GM10266 (cell line): ENCODE measurements at regions not wholly inside any gene's neighbourhood (a gene's known extent, or its start where the extent isn't known, plus 50 kb on each side); places are given as distances from the start of the nearest gene placed in this dataset.

Source experiments
- DNase-seq: peaks from one replicate; pipeline ENCODE4 v3.0.0; 2012; ENCODE audit errors: extremely low spot score
- TF ChIP-seq, protein P1 (sequence below): IDR thresholded peaks from 2 replicates; pipeline ENCODE4 v1.5.1; 2012; ENCODE audit warnings: mild to moderate bottlenecking, low read depth; ENCODE audit not compliant: control insufficient read depth, insufficient read depth; ENCODE audit errors: missing control alignments

DNA sequence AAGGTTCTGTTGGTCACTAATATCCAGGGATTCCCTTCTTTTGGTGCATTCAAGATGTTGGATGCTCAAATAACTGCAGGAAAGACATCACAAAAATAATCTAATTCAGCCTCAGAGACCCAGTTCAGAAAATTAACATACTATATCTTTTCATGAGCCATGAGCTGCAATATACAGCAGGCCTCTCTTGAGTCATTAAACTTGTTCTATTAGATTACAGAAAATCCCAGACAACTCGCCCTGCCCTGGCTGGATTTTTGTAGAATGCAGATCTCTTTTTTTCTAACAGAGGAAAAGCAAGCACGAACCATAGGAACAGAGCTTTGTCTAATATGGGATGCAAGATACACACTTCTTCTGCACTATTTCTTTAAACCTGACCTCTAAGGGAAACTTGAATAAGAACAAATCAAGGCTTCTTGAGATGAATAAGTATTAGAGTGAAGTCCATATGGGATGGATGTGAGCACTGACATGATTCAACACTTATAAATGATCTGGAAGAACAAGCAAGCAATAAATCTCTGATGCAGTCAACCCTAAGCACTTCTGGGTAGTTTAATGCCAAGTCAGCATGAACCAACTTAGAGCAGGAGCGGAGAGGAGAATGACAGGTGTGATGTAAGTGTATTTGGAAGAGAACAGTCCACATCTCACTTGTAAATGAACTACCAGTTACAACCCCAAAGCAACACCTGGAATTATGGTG is 70.7 kb upstream of the GNAO1 start:
- TF ChIP-seq, protein P1, sequence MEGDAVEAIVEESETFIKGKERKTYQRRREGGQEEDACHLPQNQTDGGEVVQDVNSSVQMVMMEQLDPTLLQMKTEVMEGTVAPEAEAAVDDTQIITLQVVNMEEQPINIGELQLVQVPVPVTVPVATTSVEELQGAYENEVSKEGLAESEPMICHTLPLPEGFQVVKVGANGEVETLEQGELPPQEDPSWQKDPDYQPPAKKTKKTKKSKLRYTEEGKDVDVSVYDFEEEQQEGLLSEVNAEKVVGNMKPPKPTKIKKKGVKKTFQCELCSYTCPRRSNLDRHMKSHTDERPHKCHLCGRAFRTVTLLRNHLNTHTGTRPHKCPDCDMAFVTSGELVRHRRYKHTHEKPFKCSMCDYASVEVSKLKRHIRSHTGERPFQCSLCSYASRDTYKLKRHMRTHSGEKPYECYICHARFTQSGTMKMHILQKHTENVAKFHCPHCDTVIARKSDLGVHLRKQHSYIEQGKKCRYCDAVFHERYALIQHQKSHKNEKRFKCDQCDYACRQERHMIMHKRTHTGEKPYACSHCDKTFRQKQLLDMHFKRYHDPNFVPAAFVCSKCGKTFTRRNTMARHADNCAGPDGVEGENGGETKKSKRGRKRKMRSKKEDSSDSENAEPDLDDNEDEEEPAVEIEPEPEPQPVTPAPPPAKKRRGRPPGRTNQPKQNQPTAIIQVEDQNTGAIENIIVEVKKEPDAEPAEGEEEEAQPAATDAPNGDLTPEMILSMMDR = no peak
- DNase-seq = no peak

DNA sequence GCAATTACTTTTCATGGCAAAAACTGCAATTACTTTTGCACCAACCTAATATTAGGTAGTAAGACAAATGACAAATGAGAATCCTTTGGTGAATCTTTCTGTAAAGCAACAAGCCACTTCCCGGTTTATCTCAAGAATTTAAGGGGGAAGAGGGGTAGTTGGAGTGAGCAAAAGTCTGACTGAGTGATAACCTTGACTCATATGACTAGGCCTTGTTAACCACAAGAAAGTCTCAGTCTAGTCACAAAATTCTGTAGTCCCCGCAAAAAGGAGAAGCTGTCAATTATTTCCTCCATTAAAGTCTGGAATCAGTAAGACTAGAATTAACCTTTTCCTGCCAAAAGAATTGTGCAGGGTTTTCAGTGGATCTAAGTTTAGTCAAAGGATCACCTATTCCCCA is 72.2 kb upstream of the GNAO1 start:
- TF ChIP-seq, protein P1 = no peak
- no peak for DNase-seq

DNA sequence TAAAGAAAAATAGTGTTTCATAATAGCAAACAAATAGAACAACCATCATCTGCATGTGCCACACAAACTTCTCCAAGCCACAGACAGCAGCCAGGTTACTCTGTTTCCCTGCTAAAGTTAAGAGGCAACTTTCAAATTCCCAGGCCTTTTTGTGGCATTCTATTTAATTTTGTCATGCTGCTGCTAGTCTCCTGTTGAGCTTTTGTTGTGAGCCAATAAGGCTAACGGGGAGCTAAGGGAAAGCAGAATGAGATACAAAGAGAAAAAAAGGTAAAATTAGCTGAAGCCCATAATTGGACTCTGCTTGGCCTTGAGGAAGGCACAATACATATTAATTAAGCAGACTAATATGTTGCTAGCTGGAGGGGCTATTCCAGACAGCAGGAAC is 74.7 kb upstream of the GNAO1 start:
- no peak for DNase-seq
- TF ChIP-seq, protein P1 = no peak

DNA sequence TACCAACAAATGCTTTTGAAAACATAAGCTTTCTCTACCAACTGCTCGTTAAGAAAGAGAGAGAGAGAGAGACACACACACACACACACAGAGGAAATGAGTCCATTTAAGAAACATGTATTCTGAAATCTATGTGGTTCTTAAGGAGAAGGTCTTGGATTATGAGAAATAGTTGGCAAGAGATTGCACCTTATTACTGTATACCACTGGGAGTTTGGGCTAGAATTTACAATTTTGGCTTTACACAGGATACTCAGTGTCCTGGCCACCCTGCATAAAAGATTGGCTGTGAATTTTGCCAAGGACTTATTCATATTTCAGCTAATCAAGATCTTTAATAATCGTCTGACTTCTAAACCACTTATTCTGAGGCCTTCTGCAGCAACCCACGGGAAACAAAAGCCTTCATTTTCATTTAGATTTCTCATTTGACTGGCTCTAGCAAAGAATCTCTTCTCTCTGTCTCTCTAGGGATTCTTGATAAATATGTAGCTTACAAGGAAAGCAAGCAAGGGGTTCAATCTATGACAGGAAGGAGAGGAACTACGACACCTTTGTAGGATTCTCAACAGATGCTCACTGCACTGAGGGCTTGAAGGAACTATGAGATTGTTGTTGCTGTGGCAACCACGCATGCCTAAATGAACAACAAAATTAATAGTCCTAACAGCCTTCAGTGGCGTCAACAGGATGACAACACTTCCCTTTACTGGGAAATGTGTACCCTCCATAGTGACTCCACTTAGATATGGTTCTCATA is 75.3 kb upstream of the GNAO1 start:
- no peak for DNase-seq
- TF ChIP-seq, protein P1 = no peak

DNA sequence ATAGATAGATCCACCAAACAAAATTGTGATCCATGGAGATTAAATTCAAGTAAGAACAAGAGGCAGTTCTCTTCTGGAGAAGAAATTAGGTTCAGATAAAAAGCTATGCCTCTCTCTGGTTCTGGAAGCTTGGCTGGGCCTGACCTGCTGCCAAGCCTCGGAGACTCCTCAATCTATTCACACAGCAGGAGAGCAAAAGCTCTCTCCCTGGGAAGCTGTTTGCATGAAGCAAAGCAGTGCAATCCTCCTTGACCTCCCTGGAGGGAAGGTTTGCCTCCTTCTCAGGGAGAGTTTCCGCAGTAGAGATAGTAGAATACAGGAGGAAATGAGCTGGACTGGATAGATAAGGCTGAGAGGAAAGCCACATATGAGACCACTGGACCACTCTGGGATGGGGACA is 78.1 kb upstream of the GNAO1 start:
- DNase-seq = no peak

DNA sequence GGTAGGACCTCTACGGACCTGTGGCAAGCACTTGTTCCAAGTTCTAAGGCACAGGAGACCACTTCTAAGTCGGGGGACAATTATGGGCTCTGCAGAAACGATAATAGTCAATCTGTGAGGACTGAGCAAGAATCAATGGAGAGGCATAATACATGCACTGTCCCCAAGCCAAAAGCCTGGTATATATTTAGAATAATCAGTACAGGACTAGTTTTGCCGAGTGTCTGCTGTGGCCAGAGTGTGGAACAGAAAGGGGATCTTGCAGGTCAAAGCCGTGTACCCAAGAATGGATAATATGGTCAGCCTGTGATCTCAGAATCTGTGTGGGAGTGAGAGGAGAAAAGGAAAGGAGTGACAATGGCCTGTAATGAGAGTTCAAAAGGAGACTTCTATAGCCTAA is 80.2 kb upstream of the GNAO1 start:
- no peak for DNase-seq
- TF ChIP-seq, protein P1 = no peak

More for the DNA sequence above, 78.1 kb upstream of the GNAO1 start:
- TF ChIP-seq, protein P1 = no peak

DNA sequence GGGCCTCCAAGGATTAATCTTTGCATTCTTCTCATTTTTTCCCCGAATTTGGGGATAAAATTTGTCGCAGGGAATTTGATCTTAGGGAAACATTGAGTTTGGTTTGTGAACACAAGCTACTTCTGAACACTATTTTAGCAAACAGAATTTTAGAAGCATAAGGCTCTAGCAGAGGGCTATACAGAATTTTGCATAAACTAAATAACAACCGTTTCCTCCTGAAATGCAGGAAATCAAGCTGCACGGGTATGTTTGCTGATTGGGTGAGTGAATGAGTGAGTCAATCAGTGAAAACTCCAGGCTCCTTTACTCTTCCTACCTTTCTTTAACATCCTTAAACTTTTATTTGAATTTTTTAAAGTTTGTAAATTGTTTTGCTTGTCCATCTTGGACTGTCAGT is 81.3 kb upstream of the GNAO1 start:
- TF ChIP-seq, protein P1 = no peak
- no peak for DNase-seq
